Bronchial epithelial cell (primary cell): ENCODE measurements at regions not wholly inside any gene's neighbourhood (a gene's known extent, or its start where the extent isn't known, plus 50 kb on each side); places are given as distances from the start of the nearest gene placed in this dataset.
A peak's percentile ranks its signal among the peaks of the same experiment; 100 is the strongest.

Experiments
- DNase-seq: peaks from one replicate; pipeline ENCODE4 v3.0.0-alpha.2; 2010; ENCODE audit warnings: low read depth
- FAIRE-seq: peaks from 2 replicates; lab custom pipeline; 2011; peaks lifted over from hg19 to GRCh38; lab: Jason Lieb, UNC
- H3K27me3 ChIP-seq: 2 replicates; pipeline ENCODE4 v1.5.1; 2011; ENCODE audit warnings: low read length; ENCODE audit not compliant: control insufficient read depth, insufficient read depth
- H3K36me3 ChIP-seq: 2 replicates; pipeline ENCODE4 v1.5.1; 2011; ENCODE audit warnings: low read length; ENCODE audit not compliant: control insufficient read depth, insufficient read depth
- H3K4me3 ChIP-seq: 2 replicates; pipeline ENCODE4 v1.5.1; 2011; ENCODE audit warnings: mild to moderate bottlenecking, low read depth, low read length, control low read depth
- TF ChIP-seq, protein P1 (sequence below): IDR thresholded peaks from 2 replicates; pipeline ENCODE4 v1.5.1; 2011; ENCODE audit warnings: mild to moderate bottlenecking, moderate library complexity, low read length, control low read depth, inconsistent platforms; ENCODE audit not compliant: insufficient read depth, severe bottlenecking

DNA sequence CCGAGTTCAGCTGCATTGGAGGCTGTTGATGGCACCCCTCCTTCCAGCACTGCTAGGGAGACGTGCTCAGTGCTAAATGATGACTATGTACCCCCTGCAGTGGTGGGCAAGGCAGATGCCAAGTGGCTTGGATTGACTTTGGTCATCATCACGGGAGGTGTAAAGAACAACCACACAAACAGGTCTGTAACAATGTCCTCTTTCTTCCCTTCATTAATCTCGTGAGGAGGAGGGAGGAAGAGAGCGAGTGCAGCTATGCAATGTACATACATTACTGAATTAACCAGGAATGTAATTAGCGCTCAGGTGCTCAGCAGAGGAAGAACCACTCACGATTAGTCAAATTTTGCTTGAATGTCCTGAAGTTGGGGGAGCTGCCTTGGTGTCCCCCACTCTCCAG lies 173.9 kb upstream of the SKOR2 start:
- Histone ChIP-seq H3K4me3 (no peak overlapping the region), H3K27me3 (no peaks in the 10 kb centered on the region), H3K36me3 (no peaks in the 10 kb centered on the region)
- TF ChIP-seq, protein P1, sequence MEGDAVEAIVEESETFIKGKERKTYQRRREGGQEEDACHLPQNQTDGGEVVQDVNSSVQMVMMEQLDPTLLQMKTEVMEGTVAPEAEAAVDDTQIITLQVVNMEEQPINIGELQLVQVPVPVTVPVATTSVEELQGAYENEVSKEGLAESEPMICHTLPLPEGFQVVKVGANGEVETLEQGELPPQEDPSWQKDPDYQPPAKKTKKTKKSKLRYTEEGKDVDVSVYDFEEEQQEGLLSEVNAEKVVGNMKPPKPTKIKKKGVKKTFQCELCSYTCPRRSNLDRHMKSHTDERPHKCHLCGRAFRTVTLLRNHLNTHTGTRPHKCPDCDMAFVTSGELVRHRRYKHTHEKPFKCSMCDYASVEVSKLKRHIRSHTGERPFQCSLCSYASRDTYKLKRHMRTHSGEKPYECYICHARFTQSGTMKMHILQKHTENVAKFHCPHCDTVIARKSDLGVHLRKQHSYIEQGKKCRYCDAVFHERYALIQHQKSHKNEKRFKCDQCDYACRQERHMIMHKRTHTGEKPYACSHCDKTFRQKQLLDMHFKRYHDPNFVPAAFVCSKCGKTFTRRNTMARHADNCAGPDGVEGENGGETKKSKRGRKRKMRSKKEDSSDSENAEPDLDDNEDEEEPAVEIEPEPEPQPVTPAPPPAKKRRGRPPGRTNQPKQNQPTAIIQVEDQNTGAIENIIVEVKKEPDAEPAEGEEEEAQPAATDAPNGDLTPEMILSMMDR: no peak
- FAIRE-seq (peak; percentile 86), DNase-seq (no peak)

DNA sequence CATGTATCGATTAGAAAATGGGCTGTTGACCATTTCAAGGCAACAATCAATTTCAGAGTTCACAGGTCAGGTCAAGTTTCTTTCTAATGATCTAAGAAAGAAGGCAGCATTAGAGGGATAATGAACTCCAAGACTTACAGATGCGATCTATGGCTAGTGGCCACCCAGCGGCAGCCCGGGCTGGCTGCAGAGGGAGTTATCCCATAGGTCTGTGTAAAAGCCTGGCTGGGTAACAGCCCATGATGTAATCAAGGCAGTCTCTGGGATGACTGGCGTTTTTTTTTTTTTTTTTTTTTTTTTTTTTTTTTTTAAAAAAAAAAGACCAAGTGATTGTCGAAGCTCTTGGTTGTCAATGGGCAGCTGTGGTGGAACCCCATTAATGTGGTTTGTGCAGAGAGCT lies 171.1 kb upstream of the SKOR2 start:
- DNase-seq (no peak), FAIRE-seq (no peak)
- TF ChIP-seq, protein P1: no peak
- no peaks in the 10 kb centered on the region for H3K27me3 ChIP-seq
- H3K36me3 ChIP-seq: no peaks in the 10 kb centered on the region
- H3K4me3 ChIP-seq: no peak overlapping the region

DNA sequence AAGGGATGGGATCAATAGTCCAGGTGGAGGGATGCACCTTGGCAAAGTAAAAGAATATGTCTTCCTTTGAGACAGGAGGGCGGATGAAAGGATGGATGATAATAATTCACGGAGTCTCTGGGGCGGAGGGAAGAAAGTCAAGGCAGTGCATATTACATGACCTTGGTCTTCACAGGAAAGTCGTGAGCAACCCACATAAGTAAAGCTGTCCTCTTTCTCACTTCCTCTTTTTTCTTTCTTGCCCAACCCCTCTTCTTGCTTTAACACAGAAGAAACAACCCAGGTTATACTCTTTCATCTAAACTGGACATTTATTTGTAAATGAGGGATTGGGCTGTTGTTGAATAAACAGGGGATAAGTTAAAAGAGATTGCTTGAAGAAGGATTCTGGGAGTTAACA lies 168.7 kb upstream of the SKOR2 start:
- no peaks in the 10 kb centered on the region for H3K27me3 ChIP-seq

DNA sequence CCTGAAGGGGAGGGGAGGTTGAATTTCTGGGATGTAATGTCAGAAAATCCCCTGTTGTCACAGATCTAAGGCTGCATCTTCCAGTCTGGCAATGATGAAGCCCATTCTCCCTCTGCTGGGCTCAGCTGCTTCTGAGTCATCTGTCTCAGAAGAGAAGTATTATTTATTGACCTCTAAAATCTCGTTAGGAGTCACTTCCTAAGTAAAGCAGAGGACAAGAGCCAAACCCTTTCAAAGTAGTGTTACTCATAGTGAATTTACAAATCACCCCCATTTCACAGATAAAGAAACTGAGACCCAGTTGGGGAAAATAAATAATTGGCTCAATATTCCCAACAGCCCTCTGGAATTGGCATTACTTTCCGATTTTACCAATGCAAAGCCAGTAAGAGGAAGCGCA lies 167.3 kb upstream of the SKOR2 start:
- FAIRE-seq: no peak

More for the DNA sequence above, 168.7 kb upstream of the SKOR2 start:
- Histone ChIP-seq H3K36me3 (no peaks in the 10 kb centered on the region), H3K4me3 (no peak overlapping the region)
- DNase-seq (no peak), FAIRE-seq (no peak)
- TF ChIP-seq, protein P1: no peak

DNA sequence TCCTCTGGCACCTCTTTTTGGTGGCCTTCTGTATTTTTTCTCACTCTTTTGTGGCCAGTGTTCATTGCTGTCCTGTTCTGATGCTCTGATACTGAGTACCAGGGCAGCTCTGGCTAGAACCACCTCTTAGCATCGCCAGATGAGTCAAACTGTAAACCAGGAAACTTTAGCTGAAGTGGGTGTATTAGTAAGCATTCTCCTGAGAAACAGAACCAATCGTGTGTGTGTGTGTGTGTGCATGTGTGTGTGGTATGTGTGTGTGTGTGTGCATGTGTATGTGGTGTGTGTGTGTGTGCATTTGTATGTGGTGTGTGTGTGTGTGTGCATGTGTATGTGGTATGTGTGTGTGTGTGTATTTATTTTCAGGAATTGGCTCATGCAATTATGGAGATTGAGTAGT lies 166.3 kb upstream of the SKOR2 start:
- H3K27me3 ChIP-seq: no peaks in the 10 kb centered on the region
- FAIRE-seq: peak; percentile 66
- TF ChIP-seq, protein P1: no peak

More for the DNA sequence above, 167.3 kb upstream of the SKOR2 start:
- Histone ChIP-seq H3K4me3 (no peak overlapping the region), H3K27me3 (no peaks in the 10 kb centered on the region), H3K36me3 (no peaks in the 10 kb centered on the region)
- TF ChIP-seq, protein P1: no peak
- no peak for DNase-seq

DNA sequence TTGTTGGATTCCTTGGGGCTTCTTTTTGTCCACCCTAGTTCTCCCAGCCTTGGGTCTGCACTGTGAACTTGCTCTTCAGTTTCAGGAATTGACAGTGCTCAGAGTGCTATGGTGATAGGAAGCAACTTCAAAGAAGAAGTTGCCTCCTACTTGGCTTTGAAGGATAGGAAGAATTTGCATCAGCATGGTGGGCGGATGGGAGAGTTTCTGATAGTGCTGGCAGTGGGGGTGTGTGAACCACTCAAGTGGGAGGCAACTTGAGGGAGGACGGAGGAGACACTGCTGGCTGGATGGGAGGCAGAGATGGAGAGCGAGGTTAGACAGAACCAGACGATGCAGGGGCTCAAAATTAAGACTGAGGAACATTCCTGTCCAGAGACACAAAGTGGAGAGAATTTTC lies 164.4 kb upstream of the SKOR2 start:
- H3K36me3 ChIP-seq: no peaks in the 10 kb centered on the region
- no peak for FAIRE-seq
- H3K27me3 ChIP-seq: no peaks in the 10 kb centered on the region
- TF ChIP-seq, protein P1: no peak
- H3K4me3 ChIP-seq: no peak overlapping the region
- no peak for DNase-seq

More for the DNA sequence above, 166.3 kb upstream of the SKOR2 start:
- no peak for DNase-seq
- Histone ChIP-seq H3K4me3 (no peak overlapping the region), H3K36me3 (no peaks in the 10 kb centered on the region)
